Peyer's patch (tissue), 4 donors: ENCODE measurements at regions not wholly inside any gene's neighbourhood (a gene's known extent, or its start where the extent isn't known, plus 50 kb on each side); places are given as distances from the start of the nearest gene placed in this dataset.

ENCODE experiments used
- POLR2A ChIP-seq, 2 donors: fragments of 450-650 bp; IDR thresholded peaks; one replicate each; pipeline ENCODE4 v1.5.1; 2017; ENCODE audit warnings: antibody characterized with exemption in 2 of 2, mild to moderate bottlenecking in 2 of 2, moderate library complexity in 2 of 2
- TF ChIP-seq, protein P1 (sequence below), 6 experiments: fragments of 450-650 bp in 4 of 6; fragments of 200-600 bp in 2 of 6; sonication (generic) in 1 of 6; IDR thresholded peaks; one replicate each; pipeline ENCODE4 v1.5.1; 2017 to 2019; ENCODE audit warnings: antibody characterized with exemption in 6 of 6, mild to moderate bottlenecking in 3 of 6, moderate library complexity in 1 of 6

- TF ChIP-seq, protein P1, sequence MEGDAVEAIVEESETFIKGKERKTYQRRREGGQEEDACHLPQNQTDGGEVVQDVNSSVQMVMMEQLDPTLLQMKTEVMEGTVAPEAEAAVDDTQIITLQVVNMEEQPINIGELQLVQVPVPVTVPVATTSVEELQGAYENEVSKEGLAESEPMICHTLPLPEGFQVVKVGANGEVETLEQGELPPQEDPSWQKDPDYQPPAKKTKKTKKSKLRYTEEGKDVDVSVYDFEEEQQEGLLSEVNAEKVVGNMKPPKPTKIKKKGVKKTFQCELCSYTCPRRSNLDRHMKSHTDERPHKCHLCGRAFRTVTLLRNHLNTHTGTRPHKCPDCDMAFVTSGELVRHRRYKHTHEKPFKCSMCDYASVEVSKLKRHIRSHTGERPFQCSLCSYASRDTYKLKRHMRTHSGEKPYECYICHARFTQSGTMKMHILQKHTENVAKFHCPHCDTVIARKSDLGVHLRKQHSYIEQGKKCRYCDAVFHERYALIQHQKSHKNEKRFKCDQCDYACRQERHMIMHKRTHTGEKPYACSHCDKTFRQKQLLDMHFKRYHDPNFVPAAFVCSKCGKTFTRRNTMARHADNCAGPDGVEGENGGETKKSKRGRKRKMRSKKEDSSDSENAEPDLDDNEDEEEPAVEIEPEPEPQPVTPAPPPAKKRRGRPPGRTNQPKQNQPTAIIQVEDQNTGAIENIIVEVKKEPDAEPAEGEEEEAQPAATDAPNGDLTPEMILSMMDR (IDR thresholded peaks at IDR 0.05) = no peak
- TF ChIP-seq POLR2A (IDR thresholded peaks at IDR 0.05) = no peak
These were observed 230.9 kb downstream of the TTLL2 start for GRCh38 chr6:167555836-167556235.
